ENCODE measurements at regions not wholly inside any gene's neighbourhood (a gene's known extent, or its start where the extent isn't known, plus 50 kb on each side); places are given as distances from the start of the nearest gene placed in this dataset.

- DNase-seq = no peak
Observed at GRCh38 chr3:113140876-113141275, 70.5 kb upstream of the BOC start.

GRCh38 chr3:113141543-113141942 is 69.8 kb upstream of the BOC start:
- no peak for DNase-seq

- DNase-seq = no peak
Observed at GRCh38 chr3:113142476-113142875, 68.9 kb upstream of the BOC start.

- DNase-seq = no peak
Observed at GRCh38 chr3:113143353-113143752, 68.0 kb upstream of the BOC start.

- no peak for DNase-seq
Observed at GRCh38 chr3:113147681-113148261, 63.6 kb upstream of the BOC start.

- no peak for DNase-seq
Observed at GRCh38 chr3:113148284-113148683, 63.1 kb upstream of the BOC start.

GRCh38 chr3:113150250-113150649 is 61.1 kb upstream of the BOC start:
- DNase-seq = no peak

GRCh38 chr3:113151461-113152031 is 59.8 kb upstream of the BOC start:
- no peak for DNase-seq

- no peak for DNase-seq
Observed at GRCh38 chr3:113152849-113153248, 58.5 kb upstream of the BOC start.

GRCh38 chr3:113153499-113154107 is 57.8 kb upstream of the BOC start:
- no peak for DNase-seq

GRCh38 chr3:113156816-113157333 is 54.5 kb upstream of the BOC start:
- no peak for DNase-seq

- DNase-seq = no peak
Observed at GRCh38 chr3:113157408-113158030, 53.8 kb upstream of the BOC start.

- DNase-seq = no peak
Observed at GRCh38 chr3:113158171-113158570, 53.2 kb upstream of the BOC start.

Measured in CD4-positive, alpha-beta T cell treated with Interleukin-1 beta for 1 hour (primary cell).